ENCODE measurements at regions not wholly inside any gene's neighbourhood (a gene's known extent, or its start where the extent isn't known, plus 50 kb on each side); places are given as distances from the start of the nearest gene placed in this dataset.

DNA sequence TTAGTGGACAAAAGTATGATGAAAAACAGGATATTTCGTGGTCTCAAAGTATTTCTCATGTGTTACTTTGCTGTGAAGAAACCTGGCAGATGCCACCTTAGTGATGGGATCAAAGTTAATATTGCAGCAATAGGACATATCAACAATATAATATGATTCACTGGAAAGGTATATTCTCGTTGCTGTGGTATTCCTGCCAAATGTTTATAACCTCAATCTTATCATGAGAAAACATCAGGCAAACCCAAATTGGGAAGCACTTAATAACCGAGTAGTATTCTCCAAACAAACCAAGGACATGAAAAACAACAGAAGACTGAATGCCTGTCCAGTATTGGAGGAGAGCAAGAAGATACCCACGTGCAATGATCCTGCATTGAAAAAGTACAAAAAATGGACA lies 302.6 kb upstream of the MC4R start:
- Histone ChIP-seq H3K4me1 (no peaks in the 10 kb centered on the region), H3K27ac (no peak overlapping the region), H3K36me3 (no peaks in the 10 kb centered on the region), H3K9ac (no peak overlapping the region), H4K20me1 (no peaks in the 10 kb centered on the region), H3K4me3 (no peak overlapping the region), H3K4me2 (no peak overlapping the region), H3K27me3 (no peaks in the 10 kb centered on the region), H3K9me3 (no peaks in the 10 kb centered on the region)
- TF ChIP-seq Cebpa-rat (IDR thresholded peaks at IDR 0.05): no peak

GRCh38 chr18:60675801-60676200 lies 303.2 kb upstream of the MC4R start:
- no peaks in the 10 kb centered on the region for H3K36me3 ChIP-seq
- no peak overlapping the region for H3K27ac ChIP-seq
- no peaks in the 10 kb centered on the region for H4K20me1 ChIP-seq
- H3K27me3 ChIP-seq: no peaks in the 10 kb centered on the region
- TF ChIP-seq Cebpa-rat (IDR thresholded peaks at IDR 0.05): no peak
- H3K9me3 ChIP-seq: no peaks in the 10 kb centered on the region
- H3K4me2 ChIP-seq: no peak overlapping the region
- H3K9ac ChIP-seq: no peak overlapping the region
- no peaks in the 10 kb centered on the region for H3K4me1 ChIP-seq
- no peak overlapping the region for H3K4me3 ChIP-seq

DNA sequence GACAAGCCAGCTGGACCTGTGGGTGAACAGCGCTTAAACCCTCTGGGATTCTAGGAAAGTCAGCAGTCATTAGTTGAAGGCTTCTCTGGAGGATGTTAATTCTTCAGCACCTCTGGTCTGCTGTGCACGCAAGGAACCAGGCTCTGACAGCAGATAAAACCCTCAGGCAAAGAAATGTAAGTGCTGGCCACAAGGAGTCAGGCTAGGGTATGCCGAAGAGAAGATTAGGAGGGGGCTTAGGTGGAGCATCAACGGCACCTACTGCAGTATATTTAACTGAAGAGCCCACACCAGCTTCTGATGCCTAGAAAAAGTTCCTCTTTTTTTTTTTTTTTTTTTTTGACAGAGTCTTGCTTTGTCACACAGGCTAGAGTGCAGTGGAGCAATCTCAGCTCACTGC lies 304.2 kb upstream of the MC4R start:
- H3K4me2 ChIP-seq: no peak overlapping the region
- no peaks in the 10 kb centered on the region for H3K4me1 ChIP-seq
- no peak overlapping the region for H3K27ac ChIP-seq
- no peaks in the 10 kb centered on the region for H3K36me3 ChIP-seq
- H3K27me3 ChIP-seq: no peaks in the 10 kb centered on the region
- H3K9me3 ChIP-seq: no peaks in the 10 kb centered on the region
- H3K4me3 ChIP-seq: no peak overlapping the region
- H3K9ac ChIP-seq: no peak overlapping the region
- TF ChIP-seq Cebpa-rat (IDR thresholded peaks at IDR 0.05): no peak
- H4K20me1 ChIP-seq: no peaks in the 10 kb centered on the region

DNA sequence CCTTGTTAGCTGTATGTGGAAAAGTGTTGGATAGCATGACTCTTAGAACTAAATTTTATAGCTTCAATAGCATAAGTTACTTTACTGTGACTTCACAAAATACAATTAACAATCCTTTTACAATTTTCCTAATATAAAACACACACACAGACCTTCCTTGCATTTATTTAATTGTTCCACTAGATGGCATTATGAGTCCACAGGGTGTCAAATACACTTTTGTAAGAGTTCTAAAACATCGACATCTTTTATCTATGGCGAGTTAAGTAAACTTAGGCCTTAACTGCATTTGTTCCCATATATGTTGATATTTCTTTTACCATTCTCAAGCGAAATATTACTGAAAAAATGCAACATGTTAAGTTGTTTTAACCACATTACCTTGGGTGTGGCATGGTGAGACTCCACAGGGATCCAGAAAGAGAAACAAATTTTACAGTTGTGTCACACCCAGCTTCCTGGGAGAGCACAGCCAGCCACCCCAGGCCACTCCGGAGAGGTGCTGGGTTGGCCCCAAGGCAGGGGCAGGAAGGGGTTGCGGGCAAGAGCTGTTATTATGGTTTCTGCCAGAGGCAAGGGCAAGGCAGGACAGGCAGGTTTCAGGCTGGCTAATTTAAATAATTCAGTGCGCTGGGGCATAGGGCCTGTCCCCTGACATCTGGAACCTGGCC lies 312.4 kb upstream of the MC4R start:
- H3K36me3 ChIP-seq: no peaks in the 10 kb centered on the region
- H3K27ac ChIP-seq: no peak overlapping the region
- H3K4me1 ChIP-seq: no peaks in the 10 kb centered on the region
- TF ChIP-seq Cebpa-rat (IDR thresholded peaks at IDR 0.05): no peak
- H3K4me2 ChIP-seq: no peak overlapping the region
- no peak overlapping the region for H3K4me3 ChIP-seq
- no peaks in the 10 kb centered on the region for H3K27me3 ChIP-seq
- H3K9ac ChIP-seq: no peak overlapping the region
- H3K9me3 ChIP-seq: no peaks in the 10 kb centered on the region
- no peaks in the 10 kb centered on the region for H4K20me1 ChIP-seq

GRCh38 chr18:60686142-60686541 lies 313.6 kb upstream of the MC4R start:
- Histone ChIP-seq H3K4me1 (no peaks in the 10 kb centered on the region), H3K4me3 (no peak overlapping the region), H3K27me3 (no peaks in the 10 kb centered on the region), H4K20me1 (no peaks in the 10 kb centered on the region), H3K9me3 (no peaks in the 10 kb centered on the region), H3K9ac (no peak overlapping the region), H3K4me2 (no peak overlapping the region), H3K36me3 (no peaks in the 10 kb centered on the region), H3K27ac (no peak overlapping the region)
- no peak for TF ChIP-seq Cebpa-rat (IDR thresholded peaks at IDR 0.05)

- no peak overlapping the region for H3K27ac ChIP-seq
Observed at GRCh38 chr18:60691061-60691460, 318.5 kb upstream of the MC4R start.

DNA sequence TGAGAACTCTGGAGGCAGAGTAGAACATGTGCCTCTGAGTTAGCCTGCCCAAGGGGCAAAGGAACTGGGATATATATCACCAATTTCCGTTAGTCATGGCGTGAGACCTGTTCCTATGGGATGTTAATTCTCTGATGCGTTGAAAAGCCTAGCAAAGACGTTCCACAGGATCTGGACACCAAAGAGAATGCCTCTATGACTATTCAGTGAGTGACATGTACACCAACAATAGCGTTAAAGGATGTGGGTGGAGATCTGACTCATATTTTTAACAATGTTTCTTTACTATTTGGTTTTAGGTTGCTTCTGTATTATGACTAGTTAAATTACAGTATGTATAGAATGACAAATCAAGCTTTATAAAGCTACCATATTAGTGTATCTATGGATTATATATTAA lies 320.9 kb upstream of the MC4R start:
- Histone ChIP-seq H3K4me1 (no peaks in the 10 kb centered on the region), H3K4me3 (no peak overlapping the region), H4K20me1 (no peaks in the 10 kb centered on the region), H3K36me3 (no peaks in the 10 kb centered on the region), H3K9me3 (no peaks in the 10 kb centered on the region), H3K4me2 (no peak overlapping the region), H3K27me3 (no peaks in the 10 kb centered on the region), H3K9ac (no peak overlapping the region), H3K27ac (no peak overlapping the region)
- no peak for TF ChIP-seq Cebpa-rat (IDR thresholded peaks at IDR 0.05)

More at GRCh38 chr18:60691061-60691460, 318.5 kb upstream of the MC4R start:
- no peak for TF ChIP-seq Cebpa-rat (IDR thresholded peaks at IDR 0.05)
- H4K20me1 ChIP-seq: no peaks in the 10 kb centered on the region
- no peak overlapping the region for H3K9ac ChIP-seq
- H3K4me1 ChIP-seq: no peaks in the 10 kb centered on the region
- no peak overlapping the region for H3K4me2 ChIP-seq
- no peak overlapping the region for H3K4me3 ChIP-seq
- H3K27me3 ChIP-seq: no peaks in the 10 kb centered on the region
- H3K36me3 ChIP-seq: no peaks in the 10 kb centered on the region
- no peaks in the 10 kb centered on the region for H3K9me3 ChIP-seq

GRCh38 chr18:60698901-60699300 lies 326.3 kb upstream of the MC4R start:
- no peaks in the 10 kb centered on the region for H3K36me3 ChIP-seq
- H3K9ac ChIP-seq: no peak overlapping the region
- no peaks in the 10 kb centered on the region for H3K27me3 ChIP-seq
- no peaks in the 10 kb centered on the region for H3K9me3 ChIP-seq
- H3K4me3 ChIP-seq: no peak overlapping the region
- TF ChIP-seq Cebpa-rat (IDR thresholded peaks at IDR 0.05): no peak
- no peak overlapping the region for H3K4me2 ChIP-seq
- no peaks in the 10 kb centered on the region for H3K4me1 ChIP-seq
- no peak overlapping the region for H3K27ac ChIP-seq
- H4K20me1 ChIP-seq: no peaks in the 10 kb centered on the region

GRCh38 chr18:60722742-60723141 lies 350.2 kb upstream of the MC4R start:
- Histone ChIP-seq H3K36me3 (no peaks in the 10 kb centered on the region), H3K27me3 (no peaks in the 10 kb centered on the region), H3K9ac (no peak overlapping the region), H3K9me3 (no peaks in the 10 kb centered on the region), H3K27ac (no peak overlapping the region), H3K4me3 (no peak overlapping the region), H3K4me2 (no peak overlapping the region), H4K20me1 (no peaks in the 10 kb centered on the region), H3K4me1 (no peaks in the 10 kb centered on the region)
- TF ChIP-seq Cebpa-rat (IDR thresholded peaks at IDR 0.05): no peak

GRCh38 chr18:60732143-60732542 lies 359.6 kb upstream of the MC4R start:
- H3K4me1 ChIP-seq: no peaks in the 10 kb centered on the region
- H3K4me2 ChIP-seq: no peak overlapping the region
- H3K27ac ChIP-seq: no peak overlapping the region
- H3K9ac ChIP-seq: no peak overlapping the region
- no peak for TF ChIP-seq Cebpa-rat (IDR thresholded peaks at IDR 0.05)
- no peak overlapping the region for H3K4me3 ChIP-seq
- H4K20me1 ChIP-seq: no peaks in the 10 kb centered on the region
- no peaks in the 10 kb centered on the region for H3K36me3 ChIP-seq
- no peaks in the 10 kb centered on the region for H3K27me3 ChIP-seq
- H3K9me3 ChIP-seq: no peaks in the 10 kb centered on the region

GRCh38 chr18:60739212-60739611 lies 366.6 kb upstream of the MC4R start:
- H4K20me1 ChIP-seq: no peaks in the 10 kb centered on the region

More at GRCh38 chr18:60739212-60739611, 366.6 kb upstream of the MC4R start:
- no peaks in the 10 kb centered on the region for H3K27me3 ChIP-seq
- no peak overlapping the region for H3K27ac ChIP-seq
- H3K4me1 ChIP-seq: no peaks in the 10 kb centered on the region
- H3K4me2 ChIP-seq: no peak overlapping the region
- no peak for TF ChIP-seq Cebpa-rat (IDR thresholded peaks at IDR 0.05)
- no peaks in the 10 kb centered on the region for H3K36me3 ChIP-seq
- no peaks in the 10 kb centered on the region for H3K9me3 ChIP-seq
- H3K4me3 ChIP-seq: no peak overlapping the region
- H3K9ac ChIP-seq: no peak overlapping the region
